Loucy (cell line): ENCODE measurements at regions not wholly inside any gene's neighbourhood (a gene's known extent, or its start where the extent isn't known, plus 50 kb on each side); places are given as distances from the start of the nearest gene placed in this dataset.

Experiments
- H2AFZ ChIP-seq: fragments of 200-600 bp; sonication (generic); 2 replicates; pipeline ENCODE4 v1.6.0; 2016; ENCODE audit warnings: antibody characterized with exemption, mild to moderate bottlenecking, low read length, moderate library complexity
- H3F3A ChIP-seq: fragments of 200-600 bp; 2 replicates; pipeline ENCODE4 v1.6.0; 2016; ENCODE audit warnings: antibody characterized with exemption, low read depth, mild to moderate bottlenecking
- H3K27me3 ChIP-seq: fragments of 200-600 bp; sonication (generic); 2 replicates; pipeline ENCODE4 v1.6.1; 2014; ENCODE audit warnings: low read length, mild to moderate bottlenecking; ENCODE audit not compliant: insufficient read depth, poor library complexity, severe bottlenecking
- H3K36me3 ChIP-seq: fragments of 200-600 bp; sonication (generic); 2 replicates; pipeline ENCODE4 v1.6.1; 2016; ENCODE audit warnings: low read length; ENCODE audit not compliant: insufficient read depth
- H3K4me1 ChIP-seq: fragments of 200-600 bp; sonication (generic); 2 replicates; pipeline ENCODE4 v1.5.1; 2014; ENCODE audit warnings: low read length, mild to moderate bottlenecking; ENCODE audit not compliant: insufficient read depth, poor library complexity, severe bottlenecking
- H3K4me2 ChIP-seq: fragments of 200-600 bp; sonication (generic); 2 replicates; pipeline ENCODE4 v1.6.0; 2014; ENCODE audit warnings: antibody characterized with exemption, low read length, low read depth, mild to moderate bottlenecking; ENCODE audit not compliant: poor library complexity, severe bottlenecking
- H3K4me3 ChIP-seq: fragments of 200-600 bp; sonication (generic); 2 replicates; pipeline ENCODE4 v1.5.1; 2014; ENCODE audit warnings: low read length, mild to moderate bottlenecking, mixed read lengths; ENCODE audit not compliant: poor library complexity, severe bottlenecking
- H3K79me2 ChIP-seq: fragments of 200-600 bp; sonication (generic); 2 replicates; pipeline ENCODE4 v1.6.1; 2014; ENCODE audit warnings: low read length; ENCODE audit not compliant: insufficient read depth
- H3K9ac ChIP-seq: fragments of 200-600 bp; sonication (generic); 2 replicates; pipeline ENCODE4 v1.6.0; 2014; ENCODE audit warnings: mild to moderate bottlenecking, low read depth, low read length, moderate library complexity; ENCODE audit not compliant: poor library complexity, severe bottlenecking
- H3K9me2 ChIP-seq: fragments of 200-600 bp; sonication (generic); replicated peaks from 2 replicates; pipeline ENCODE4 v1.6.1; 2016; ENCODE audit warnings: low read depth, low read length, mixed read lengths
- H3K9me3 ChIP-seq: fragments of 200-600 bp; sonication (generic); 2 replicates; pipeline ENCODE4 v1.6.1; 2014; ENCODE audit warnings: mild to moderate bottlenecking, antibody characterized with exemption, low read length, low read depth; ENCODE audit not compliant: insufficient read depth
- H4K20me1 ChIP-seq: fragments of 200-600 bp; sonication (generic); 2 replicates; pipeline ENCODE4 v1.6.0; 2014; ENCODE audit warnings: antibody characterized with exemption, low read length, mild to moderate bottlenecking; ENCODE audit not compliant: insufficient read depth, poor library complexity, severe bottlenecking
- CTCF ChIP-seq: fragments of 200-600 bp; sonication (generic); conservative IDR thresholded peaks from 2 replicates; pipeline ENCODE4 v1.5.1; 2014; ENCODE audit warnings: mild to moderate bottlenecking, antibody characterized with exemption, low read length
- EZH2phosphoT487 ChIP-seq: fragments of 200-600 bp; IDR thresholded peaks from 2 replicates; pipeline ENCODE4 v1.6.1; 2018; ENCODE audit warnings: antibody characterized with exemption, mild to moderate bottlenecking, moderate library complexity, borderline replicate concordance

GRCh38 chr2:187638840-187639239 lies 84.6 kb upstream of the TFPI start:
- H3K9me3 ChIP-seq = no peaks in the 10 kb centered on the region
- no peaks in the 10 kb centered on the region for H3K9me2 ChIP-seq
- H4K20me1 ChIP-seq = no peaks in the 10 kb centered on the region
- H3K4me2 ChIP-seq = no peak overlapping the region
- H3K9ac ChIP-seq = no peak overlapping the region
- no peak overlapping the region for H3K4me3 ChIP-seq
- TF ChIP-seq EZH2phosphoT487 = no peak
- no peak for TF ChIP-seq CTCF
- no peaks in the 10 kb centered on the region for H3K79me2 ChIP-seq
- H3K27me3 ChIP-seq = no peaks in the 10 kb centered on the region
- H2AFZ ChIP-seq = no peak overlapping the region
- no peaks in the 10 kb centered on the region for H3F3A ChIP-seq
- no peaks in the 10 kb centered on the region for H3K4me1 ChIP-seq
- no peaks in the 10 kb centered on the region for H3K36me3 ChIP-seq

GRCh38 chr2:187640926-187641510 lies 86.8 kb upstream of the TFPI start:
- Histone ChIP-seq H3K79me2 (no peaks in the 10 kb centered on the region), H3K27me3 (no peaks in the 10 kb centered on the region), H3K9ac (no peak overlapping the region), H3K36me3 (no peaks in the 10 kb centered on the region), H3K4me3 (no peak overlapping the region), H4K20me1 (no peaks in the 10 kb centered on the region), H3K4me2 (no peak overlapping the region), H3K9me3 (no peaks in the 10 kb centered on the region), H3F3A (no peaks in the 10 kb centered on the region), H2AFZ (no peak overlapping the region), H3K9me2 (no peaks in the 10 kb centered on the region), H3K4me1 (no peaks in the 10 kb centered on the region)
- TF ChIP-seq EZH2phosphoT487 (no peak), CTCF (no peak)

- no peaks in the 10 kb centered on the region for H3F3A ChIP-seq
- H3K79me2 ChIP-seq = no peaks in the 10 kb centered on the region
- no peaks in the 10 kb centered on the region for H3K9me3 ChIP-seq
- no peaks in the 10 kb centered on the region for H3K36me3 ChIP-seq
- no peak overlapping the region for H3K9ac ChIP-seq
- H3K4me3 ChIP-seq = no peak overlapping the region
- H4K20me1 ChIP-seq = no peaks in the 10 kb centered on the region
- no peaks in the 10 kb centered on the region for H3K27me3 ChIP-seq
- peaks cover 4% of the 10 kb centered on the region for H3K4me1 ChIP-seq
- H3K9me2 ChIP-seq = no peaks in the 10 kb centered on the region
- H2AFZ ChIP-seq = no peak overlapping the region
- H3K4me2 ChIP-seq = no peak overlapping the region
- TF ChIP-seq CTCF (no peak), EZH2phosphoT487 (no peak)
Observed at GRCh38 chr2:187642498-187642897, 88.3 kb upstream of the TFPI start.
